Neural crest cell (in vitro differentiated cells): ENCODE measurements at regions not wholly inside any gene's neighbourhood (a gene's known extent, or its start where the extent isn't known, plus 50 kb on each side); places are given as distances from the start of the nearest gene placed in this dataset.

Source experiments
- DNase-seq: peaks from one replicate; pipeline ENCODE4 v3.0.0; 2021; ENCODE audit warnings: low read depth, mixed read lengths, low spot score
- H3K27ac Mint-ChIP-seq: one replicate; pipeline ENCODE4 v1.8.0; 2021; ENCODE audit warnings: mild to moderate bottlenecking, mixed read lengths; ENCODE audit not compliant: unreplicated experiment
- H3K27me3 Mint-ChIP-seq: 2 replicates; pipeline ENCODE4 v1.8.0; 2021; ENCODE audit warnings: low read depth, mild to moderate bottlenecking, mixed read lengths
- H3K36me3 Mint-ChIP-seq: 2 replicates; pipeline ENCODE4 v1.8.0; 2021; ENCODE audit warnings: low read depth, mild to moderate bottlenecking, mixed read lengths
- H3K4me1 Mint-ChIP-seq: 2 replicates; pipeline ENCODE4 v1.8.0; 2021; ENCODE audit warnings: mixed read lengths
- H3K4me3 Mint-ChIP-seq: one replicate; pipeline ENCODE4 v1.8.0; 2021; ENCODE audit warnings: mild to moderate bottlenecking, mixed read lengths
- H3K9me3 Mint-ChIP-seq: 2 replicates; pipeline ENCODE4 v1.8.0; 2021; ENCODE audit warnings: mixed read lengths
- CTCF ChIP-seq: fragments of 200-600 bp; sonication (generic); conservative IDR thresholded peaks from 2 replicates; pipeline ENCODE4 v1.5.0; 2021; ENCODE audit warnings: antibody characterized with exemption, mild to moderate bottlenecking

DNA sequence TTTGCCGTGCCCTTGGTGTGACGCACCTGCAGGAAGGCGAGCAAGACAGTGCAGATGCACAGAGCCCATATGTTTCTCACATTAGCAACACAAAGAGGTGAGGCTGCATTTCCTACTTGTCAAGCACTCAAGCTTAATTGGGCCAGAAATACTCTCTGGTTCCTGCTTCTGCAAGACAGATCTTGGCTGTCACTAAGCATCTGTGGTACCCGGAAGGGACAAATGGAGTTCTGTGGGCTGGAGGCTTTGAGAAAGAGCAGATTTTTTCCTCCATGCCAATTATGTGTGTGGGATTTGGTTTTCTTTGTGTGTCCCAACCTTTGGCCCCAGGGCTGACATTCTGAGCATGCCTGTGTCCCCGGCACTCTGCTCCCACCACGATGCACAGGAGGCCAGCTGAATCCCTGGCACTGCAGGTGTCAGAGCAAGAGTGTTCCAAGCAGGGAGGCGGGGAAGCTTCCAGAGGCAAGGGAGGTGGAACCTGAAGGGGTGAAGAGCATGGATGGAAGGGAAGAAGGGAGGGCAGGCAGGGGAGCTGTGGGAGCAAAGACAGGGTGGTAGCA lies 52.0 kb upstream of the STUM start:
- H3K36me3 Mint-ChIP-seq: no peaks in the 10 kb centered on the region
- no peaks in the 10 kb centered on the region for H3K4me1 Mint-ChIP-seq
- no peak for TF ChIP-seq CTCF
- peaks cover 14% of the 10 kb centered on the region for H3K27me3 Mint-ChIP-seq
- no peaks in the 10 kb centered on the region for H3K9me3 Mint-ChIP-seq
- no peak for DNase-seq
- H3K4me3 Mint-ChIP-seq: no peak overlapping the region
- no peak overlapping the region for H3K27ac Mint-ChIP-seq

DNA sequence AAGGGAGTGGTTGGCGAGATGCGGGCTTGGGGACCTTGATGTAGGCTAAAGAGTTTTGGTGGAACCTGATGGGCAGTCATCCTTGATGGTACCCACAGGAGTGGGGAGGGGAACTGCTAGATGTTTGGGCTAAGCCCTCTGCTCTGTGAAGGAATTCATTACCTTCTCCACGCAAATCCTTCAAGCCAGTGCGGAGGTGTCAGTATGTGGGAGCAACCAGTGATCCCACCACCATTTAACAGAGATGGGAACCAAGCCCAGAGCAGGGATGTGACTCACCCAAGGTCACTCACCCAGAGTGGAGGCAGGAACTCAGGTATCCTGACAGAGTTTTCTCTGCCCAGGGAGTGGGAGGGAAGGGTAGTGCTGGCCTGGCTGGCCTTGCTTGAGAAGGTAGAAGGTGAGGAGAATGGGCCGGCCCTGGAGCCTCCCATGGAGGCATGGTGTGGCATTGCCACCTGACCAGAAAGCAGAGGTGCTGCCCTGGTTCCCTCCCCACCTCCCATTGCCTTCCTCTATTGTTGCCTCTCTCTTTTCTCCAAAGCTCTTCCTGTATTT lies 51.2 kb upstream of the STUM start:
- DNase-seq: no peak
- H3K4me1 Mint-ChIP-seq: no peaks in the 10 kb centered on the region
- no peak overlapping the region for H3K27ac Mint-ChIP-seq
- no peak for TF ChIP-seq CTCF
- peaks cover 20% of the 10 kb centered on the region for H3K27me3 Mint-ChIP-seq
- H3K4me3 Mint-ChIP-seq: no peak overlapping the region
- H3K9me3 Mint-ChIP-seq: no peaks in the 10 kb centered on the region
- H3K36me3 Mint-ChIP-seq: no peaks in the 10 kb centered on the region

GRCh38 chr1:226497991-226498639 lies 50.4 kb upstream of the STUM start:
- TF ChIP-seq CTCF: no peak
- no peaks in the 10 kb centered on the region for H3K4me1 Mint-ChIP-seq
- peaks cover 24% of the 10 kb centered on the region for H3K27me3 Mint-ChIP-seq
- no peaks in the 10 kb centered on the region for H3K36me3 Mint-ChIP-seq
- no peak overlapping the region for H3K4me3 Mint-ChIP-seq
- H3K27ac Mint-ChIP-seq: no peak overlapping the region
- no peak for DNase-seq
- no peaks in the 10 kb centered on the region for H3K9me3 Mint-ChIP-seq

DNA sequence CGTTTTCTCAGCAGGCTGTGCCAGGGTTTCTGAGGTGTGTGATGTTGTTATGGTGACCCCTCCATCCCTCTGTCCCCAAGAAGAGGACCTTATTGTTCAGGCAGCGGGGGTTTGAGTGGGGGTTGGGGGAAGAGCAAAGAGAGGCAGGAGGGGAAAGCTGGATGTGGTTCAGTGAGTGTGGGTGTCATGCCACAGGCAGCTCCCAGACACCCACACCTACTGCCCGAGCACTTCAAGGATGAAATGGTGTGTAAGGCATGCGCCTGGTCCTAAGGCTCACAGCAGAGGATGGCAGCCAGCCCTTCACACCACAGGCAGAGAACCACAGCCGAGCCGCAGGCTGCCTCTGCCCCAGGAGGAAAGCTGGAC lies 49.9 kb upstream of the STUM start:
- TF ChIP-seq CTCF: no peak
- no peaks in the 10 kb centered on the region for H3K4me1 Mint-ChIP-seq
- no peak overlapping the region for H3K4me3 Mint-ChIP-seq
- no peaks in the 10 kb centered on the region for H3K9me3 Mint-ChIP-seq
- no peaks in the 10 kb centered on the region for H3K36me3 Mint-ChIP-seq
- no peak overlapping the region for H3K27ac Mint-ChIP-seq
- no peak for DNase-seq
- peaks cover 27% of the 10 kb centered on the region for H3K27me3 Mint-ChIP-seq
